ENCODE measurements at regions not wholly inside any gene's neighbourhood (a gene's known extent, or its start where the extent isn't known, plus 50 kb on each side); places are given as distances from the start of the nearest gene placed in this dataset.
"Not testable (repeated sequence)": the region's sequence is repeated elsewhere in the genome, so short reads cannot be mapped to it uniquely, and the experiment has no call there.

DNA sequence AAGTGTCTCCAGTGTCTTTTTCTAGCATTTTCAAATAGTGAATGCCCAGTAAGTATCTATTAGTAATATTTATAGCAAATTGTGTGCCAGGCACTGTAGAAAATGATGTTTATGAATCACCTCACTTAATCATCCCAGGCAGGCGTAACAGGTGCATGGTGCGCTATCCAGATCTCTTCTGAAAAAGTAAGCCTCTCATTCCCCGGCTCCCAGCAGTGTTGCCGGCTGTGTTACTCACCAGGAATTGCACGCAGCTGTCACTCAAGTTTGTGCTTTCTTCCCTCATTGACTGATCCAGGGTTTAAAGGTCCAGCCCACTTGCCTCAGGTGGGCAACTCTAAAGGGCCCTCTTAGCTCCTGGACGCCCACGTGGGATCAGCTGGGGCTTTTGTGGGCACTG, 173.8 kb upstream of the RASSF8 start:
- ChIA-PET CTCF (no interaction called here), POLR2A (no interaction called here)

DNA sequence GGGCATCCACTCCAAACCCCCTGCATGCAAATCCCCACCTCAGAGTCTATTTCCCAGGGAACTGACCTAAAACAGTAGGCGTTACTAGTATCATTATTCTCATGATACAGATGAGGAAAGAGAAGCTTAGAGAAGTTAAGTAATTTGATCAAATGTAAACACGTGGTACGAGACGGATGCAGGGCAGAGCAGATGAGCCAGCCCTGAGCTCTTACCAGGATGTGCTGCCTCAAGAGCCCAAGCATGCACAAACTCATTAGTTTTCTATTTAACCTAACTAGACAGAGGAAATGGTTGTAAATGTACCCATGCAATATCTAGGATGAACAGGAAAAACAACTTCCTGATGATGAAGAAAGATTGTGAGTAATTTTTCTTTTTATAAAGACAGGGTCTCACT, 173.3 kb upstream of the RASSF8 start:
- CTCF ChIA-PET, result no interaction called here
- POLR2A ChIA-PET, result no interaction called here

DNA sequence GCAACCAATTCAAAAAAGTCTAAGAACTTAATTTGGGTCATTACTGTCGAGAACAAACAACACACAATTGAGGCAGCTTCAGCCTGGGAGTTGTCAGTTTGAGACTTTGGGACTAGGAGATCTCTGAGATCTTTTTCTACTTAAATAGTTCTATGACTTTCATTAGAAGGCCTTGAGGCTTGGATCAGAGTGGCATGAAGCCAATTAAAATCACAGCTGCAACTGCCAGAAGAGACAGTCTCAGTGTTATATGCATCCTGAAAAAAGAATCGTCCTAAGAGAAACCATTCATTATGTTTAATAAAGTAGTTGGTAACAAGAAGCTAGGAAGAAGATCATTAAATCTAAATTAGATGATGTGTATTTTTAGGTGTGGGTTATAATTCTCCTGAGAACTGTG, 170.8 kb upstream of the RASSF8 start:
- ChIA-PET CTCF (no interaction called here), POLR2A (no interaction called here)

GRCh38 chr12:25788707-25789442, 169.6 kb upstream of the RASSF8 start:
- ChIA-PET CTCF (no interaction called here), POLR2A (no interaction called here)

DNA sequence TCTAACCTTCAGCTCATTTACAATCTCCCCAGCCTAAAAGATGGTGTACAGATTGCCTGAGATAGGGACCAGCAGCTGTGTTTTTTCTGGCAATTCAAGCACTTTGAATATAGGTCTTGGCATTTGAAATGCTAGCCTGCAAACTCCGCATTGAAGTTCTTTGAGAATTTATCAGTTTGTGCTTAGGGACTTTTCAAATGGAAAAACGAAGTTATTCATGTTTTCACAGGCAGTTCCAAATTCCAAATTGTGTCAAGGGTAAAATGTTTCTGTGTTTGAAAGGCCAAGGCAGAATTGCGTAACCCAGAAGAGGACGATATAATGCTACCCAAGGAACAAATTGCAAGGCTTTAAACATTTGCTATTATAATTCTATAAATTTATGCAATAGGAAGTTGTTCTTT, 168.9 kb upstream of the RASSF8 start:
- POLR2A ChIA-PET, result no interaction called here
- CTCF ChIA-PET, result no interaction called here

DNA sequence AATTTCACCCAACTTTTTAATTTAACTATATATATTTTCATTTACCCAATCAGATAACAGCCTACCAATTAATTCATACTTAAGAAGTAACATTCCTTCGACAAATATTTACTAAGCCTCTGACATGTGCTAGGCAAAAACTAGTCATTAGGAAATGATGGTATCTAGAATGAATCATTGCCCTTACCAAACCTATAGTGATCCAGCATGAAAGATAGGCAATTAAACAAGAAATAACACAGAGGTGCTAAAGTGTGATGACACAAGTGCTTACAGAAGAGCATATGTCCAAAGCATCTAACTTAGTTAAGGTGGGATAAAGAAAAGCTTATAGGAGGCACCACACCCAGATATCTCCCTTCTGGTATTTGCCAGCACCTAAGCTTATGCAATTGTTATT, 166.5 kb upstream of the RASSF8 start:
- ChIA-PET POLR2A (no interaction called here), CTCF (no interaction called here)

GRCh38 chr12:25793196-25793595, 165.3 kb upstream of the RASSF8 start:
- ChIA-PET POLR2A (no interaction called here), CTCF (no interaction called here)

GRCh38 chr12:25794571-25794970, 163.9 kb upstream of the RASSF8 start:
- CTCF ChIA-PET, result no interaction called here
- POLR2A ChIA-PET, result no interaction called here

DNA sequence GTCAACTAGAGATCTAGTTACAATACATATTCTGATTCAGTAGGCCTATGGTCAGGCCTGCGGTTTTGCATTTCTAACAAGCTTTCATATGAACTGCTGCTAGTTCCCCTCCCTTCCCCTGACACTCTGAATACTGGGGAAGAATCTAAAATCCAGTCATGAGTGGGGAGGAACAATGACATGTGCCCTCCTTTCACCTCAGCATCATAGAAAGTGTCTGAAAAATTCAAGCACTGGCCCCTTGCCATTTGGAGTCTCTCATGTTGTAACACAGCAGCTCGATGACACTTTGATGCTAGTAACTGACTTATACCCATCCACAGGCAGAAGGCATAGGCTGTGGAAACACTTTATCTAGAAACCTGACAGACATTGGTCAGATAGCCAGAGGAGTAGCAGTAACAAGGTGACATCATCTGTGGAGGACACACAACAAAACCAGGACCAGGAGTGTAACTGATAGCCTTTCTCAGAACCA, 161.9 kb upstream of the RASSF8 start:
- ChIA-PET CTCF (no interaction called here), POLR2A (no interaction called here)

DNA sequence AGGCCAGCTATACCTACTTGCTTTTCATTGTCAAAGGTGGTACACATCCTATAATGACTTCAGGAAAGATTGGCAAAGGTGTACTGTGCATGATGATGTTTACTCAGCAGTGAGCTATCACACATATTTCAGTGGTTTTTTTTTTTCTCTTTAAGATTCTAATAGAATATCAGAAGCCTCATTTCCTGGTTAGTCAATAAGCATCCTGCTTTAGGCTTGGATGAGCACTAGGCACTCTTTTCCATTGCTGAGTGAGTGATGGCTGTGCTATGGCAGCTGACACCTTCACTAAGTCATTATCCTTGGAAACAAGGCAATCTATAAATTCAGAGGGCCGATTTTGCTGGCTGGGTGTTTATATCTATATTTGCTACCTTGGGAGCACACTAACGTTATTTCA, 161.1 kb upstream of the RASSF8 start:
- CTCF ChIA-PET, result interaction anchor here (0.6 kb wide), 1 partner anchor 117 kb away, joined by 4 read pairs; no protein-coding TSS in a partner anchor

GRCh38 chr12:25797949-25798348, 160.5 kb upstream of the RASSF8 start:
- CTCF ChIA-PET, result no interaction called here

More for the DNA sequence above, 161.1 kb upstream of the RASSF8 start:
- POLR2A ChIA-PET, result no interaction called here

DNA sequence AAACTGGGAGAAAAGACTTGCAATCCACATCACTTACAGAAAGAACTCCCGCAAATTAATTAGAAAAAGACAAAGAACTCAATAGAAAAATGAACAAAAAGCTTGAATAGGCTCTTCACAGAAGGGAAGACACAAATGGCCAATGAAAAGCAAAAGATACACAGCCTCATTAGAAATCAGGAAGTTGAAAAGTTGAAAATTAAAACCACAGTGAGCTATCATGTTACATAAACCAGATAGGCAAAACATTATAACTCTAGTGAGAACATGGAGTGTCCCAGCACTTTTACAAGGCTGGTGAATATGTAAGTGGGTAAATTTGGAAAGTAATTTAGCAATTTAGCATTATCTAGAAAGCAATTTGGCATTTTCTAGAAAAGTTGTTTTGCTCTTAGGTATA, 158.4 kb upstream of the RASSF8 start:
- CTCF ChIA-PET, result no interaction called here
- POLR2A ChIA-PET, result no interaction called here

More at GRCh38 chr12:25797949-25798348, 160.5 kb upstream of the RASSF8 start:
- POLR2A ChIA-PET, result no interaction called here

- ChIA-PET POLR2A (no interaction called here), CTCF (no interaction called here)
Observed at GRCh38 chr12:25801734-25802133, 156.7 kb upstream of the RASSF8 start.

- POLR2A ChIA-PET, result no interaction called here
Observed at GRCh38 chr12:25802143-25802542, 156.3 kb upstream of the RASSF8 start.

DNA sequence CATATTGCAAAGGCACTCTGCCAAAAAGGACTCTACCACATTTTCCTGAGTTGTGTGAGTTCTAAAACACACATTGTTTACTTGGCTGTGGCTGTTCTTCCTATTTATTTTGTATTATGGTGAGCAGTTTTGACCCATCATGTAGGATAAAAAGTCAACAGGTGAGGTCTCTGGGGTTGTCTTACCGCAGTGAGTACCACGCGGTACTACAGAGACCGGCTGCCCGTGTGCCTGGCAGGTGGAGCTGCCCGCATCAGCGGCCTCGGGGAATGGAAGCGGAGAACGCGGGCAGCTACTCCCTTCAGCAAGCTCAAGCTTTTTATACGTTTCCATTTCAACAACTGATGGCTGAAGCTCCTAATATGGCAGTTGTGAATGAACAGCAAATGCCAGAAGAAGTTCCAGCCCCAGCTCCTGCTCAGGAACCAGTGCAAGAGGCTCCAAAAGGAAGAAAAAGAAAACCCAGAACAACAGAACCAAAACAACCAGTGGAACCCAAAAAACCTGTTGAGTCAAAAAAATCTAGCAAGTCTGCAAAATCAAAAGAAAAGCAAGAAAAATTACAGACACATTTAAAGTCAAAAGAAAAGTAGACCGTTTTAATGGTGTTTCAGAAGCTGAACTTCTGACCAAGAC, 155.3 kb upstream of the RASSF8 start:
- POLR2A ChIA-PET, CTCF ChIA-PET: not testable (repeated sequence)

More at GRCh38 chr12:25802143-25802542, 156.3 kb upstream of the RASSF8 start:
- CTCF ChIA-PET, result no interaction called here

DNA sequence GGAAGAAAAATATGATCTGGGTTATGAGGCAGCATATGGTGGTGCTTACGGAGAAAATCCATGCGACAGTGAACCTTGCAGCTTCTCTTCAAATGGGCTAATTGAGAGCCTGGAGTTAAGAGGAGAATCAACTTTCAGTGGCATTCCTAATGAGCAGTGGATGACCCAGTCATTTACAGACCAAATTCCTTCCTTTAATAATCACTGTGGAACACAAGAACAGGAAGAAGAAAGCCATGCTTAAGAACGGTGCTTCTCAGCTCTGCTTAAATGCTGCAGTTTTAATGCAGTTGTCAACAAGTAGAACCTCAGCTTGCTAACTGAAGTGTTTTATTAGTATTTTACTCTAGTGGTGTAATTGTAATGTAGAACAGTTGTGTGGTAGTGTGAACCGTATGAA, 154.2 kb upstream of the RASSF8 start:
- CTCF ChIA-PET, POLR2A ChIA-PET: not testable (repeated sequence)

DNA sequence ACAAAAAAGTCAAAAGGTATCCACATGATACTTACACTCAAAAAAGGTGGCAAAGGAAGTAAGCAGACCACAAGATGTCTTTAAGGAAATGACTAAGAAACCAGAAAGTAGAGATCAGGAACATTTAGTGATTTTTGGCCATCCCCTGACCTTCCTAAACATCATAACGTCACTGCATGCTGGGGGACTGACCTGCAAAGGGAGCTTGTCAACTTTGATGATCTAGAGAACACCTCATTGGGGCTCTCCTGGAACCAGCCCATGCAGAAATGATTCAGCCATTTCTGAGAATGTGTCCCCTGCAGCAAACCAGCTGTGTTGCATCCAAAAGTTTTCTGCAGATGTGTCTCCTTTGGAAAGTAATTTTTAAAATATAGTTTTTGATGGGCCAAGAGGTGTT, 152.2 kb upstream of the RASSF8 start:
- CTCF ChIA-PET, result no interaction called here

GRCh38 chr12:25808604-25809003, 149.9 kb upstream of the RASSF8 start:
- POLR2A ChIA-PET, result no interaction called here
- CTCF ChIA-PET, result no interaction called here

More for the DNA sequence above, 152.2 kb upstream of the RASSF8 start:
- POLR2A ChIA-PET, result no interaction called here

DNA sequence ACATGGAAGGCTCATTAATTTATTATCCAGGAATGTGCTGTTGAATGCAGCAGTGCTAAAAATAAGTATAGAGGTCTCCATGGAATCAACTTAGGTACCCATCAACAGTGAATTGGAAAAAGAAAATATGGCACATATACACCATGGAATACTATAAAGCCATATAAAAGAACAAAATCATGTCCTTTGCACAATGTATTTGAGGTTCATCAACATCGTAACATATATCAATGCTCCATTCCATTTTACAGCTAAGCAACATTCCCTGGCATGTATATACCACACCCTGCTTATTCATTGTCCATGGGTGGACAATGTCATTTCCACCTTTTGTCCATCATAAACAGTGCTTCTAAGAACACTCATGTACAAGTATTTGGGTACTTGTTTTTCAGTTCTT, 147.8 kb upstream of the RASSF8 start:
- ChIA-PET POLR2A (no interaction called here), CTCF (no interaction called here)

- POLR2A ChIA-PET, result no interaction called here
- CTCF ChIA-PET, result no interaction called here
Observed at GRCh38 chr12:25811656-25812126, 146.8 kb upstream of the RASSF8 start.

DNA sequence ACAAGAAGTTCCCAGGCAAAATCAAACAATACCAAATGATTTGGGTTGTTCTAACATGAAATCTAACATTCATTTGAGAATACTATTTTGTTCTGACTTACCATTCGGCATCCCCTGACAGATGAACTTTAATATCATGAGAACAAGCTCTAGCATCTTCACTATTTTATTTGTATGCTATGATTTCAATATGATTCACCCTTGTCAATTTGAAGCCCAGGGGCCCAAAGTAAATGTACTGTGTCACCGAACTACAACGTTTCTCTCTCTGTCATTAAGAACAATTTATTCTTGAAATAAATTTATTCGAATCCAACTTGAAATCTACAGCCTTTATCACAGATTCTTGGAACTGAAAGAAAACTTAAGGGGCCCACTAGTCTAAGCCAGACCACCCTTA, 146.2 kb upstream of the RASSF8 start:
- ChIA-PET CTCF (no interaction called here), POLR2A (no interaction called here)

GRCh38 chr12:25813843-25814242, 144.6 kb upstream of the RASSF8 start:
- ChIA-PET CTCF (no interaction called here), POLR2A (no interaction called here)

Data from activated CD8-positive, alpha-beta memory T cell treated with anti-CD3 and anti-CD28 coated beads for 36 hours (primary cell).